Neural progenitor cell (in vitro differentiated cells): ENCODE measurements at regions not wholly inside any gene's neighbourhood (a gene's known extent, or its start where the extent isn't known, plus 50 kb on each side); places are given as distances from the start of the nearest gene placed in this dataset.

Experiments used
- DNase-seq: peaks from one replicate; pipeline ENCODE4 v3.0.0-alpha.2; 2016; ENCODE audit warnings: low spot score
- H2AFZ ChIP-seq: fragments of 200-600 bp; sonication (generic); replicated peaks from 2 replicates; pipeline ENCODE4 v1.6.1; 2016; ENCODE audit warnings: antibody characterized with exemption
- H3F3A ChIP-seq: fragments of 200-600 bp; sonication (generic); 2 replicates; pipeline ENCODE4 v1.6.1; 2016; ENCODE audit warnings: antibody characterized with exemption, low read depth
- H3K27ac ChIP-seq: fragments of 200-600 bp; sonication (generic); 2 replicates; pipeline ENCODE4 v1.5.1; 2016; ENCODE audit warnings: mild to moderate bottlenecking
- H3K27me3 ChIP-seq: fragments of 200-600 bp; sonication (generic); 2 replicates; pipeline ENCODE4 v1.6.1; 2016; ENCODE audit warnings: mild to moderate bottlenecking, moderate library complexity
- H3K36me3 ChIP-seq: fragments of 200-600 bp; sonication (generic); 2 replicates; pipeline ENCODE4 v1.5.1; 2016
- H3K4me1 ChIP-seq: fragments of 200-600 bp; sonication (generic); 2 replicates; pipeline ENCODE4 v1.6.1; 2016; ENCODE audit warnings: mixed run types
- H3K4me2 ChIP-seq: fragments of 200-600 bp; sonication (generic); 2 replicates; pipeline ENCODE4 v1.6.1; 2016
- H3K4me3 ChIP-seq: fragments of 200-600 bp; sonication (generic); 2 replicates; pipeline ENCODE4 v1.5.1; 2016
- H3K79me2 ChIP-seq: fragments of 200-600 bp; sonication (generic); 2 replicates; pipeline ENCODE4 v1.6.1; 2016; ENCODE audit warnings: low read depth
- H3K9ac ChIP-seq: fragments of 200-600 bp; sonication (generic); 2 replicates; pipeline ENCODE4 v1.6.1; 2016
- H3K9me3 ChIP-seq: fragments of 200-600 bp; sonication (generic); 2 replicates; pipeline ENCODE4 v1.5.1; 2016; ENCODE audit warnings: low read depth
- H4K20me1 ChIP-seq: fragments of 200-600 bp; sonication (generic); 2 replicates; pipeline ENCODE4 v1.6.1; 2016; ENCODE audit warnings: low read depth
- H3K27ac Mint-ChIP-seq: 3 replicates; pipeline ENCODE4 v1.8.0; 2021; ENCODE audit warnings: mixed read lengths
- H3K27me3 Mint-ChIP-seq: 2 replicates; pipeline ENCODE4 v1.8.0; 2022; ENCODE audit warnings: low read depth, mild to moderate bottlenecking, inconsistent platforms, moderate library complexity, mixed read lengths; ENCODE audit not compliant: insufficient read depth
- H3K36me3 Mint-ChIP-seq: 3 replicates; pipeline ENCODE4 v1.8.0; 2021; ENCODE audit warnings: mixed read lengths
- H3K4me1 Mint-ChIP-seq: 3 replicates; pipeline ENCODE4 v1.8.0; 2021; ENCODE audit warnings: mixed read lengths
- H3K4me3 Mint-ChIP-seq: 3 replicates; pipeline ENCODE4 v1.8.0; 2021; ENCODE audit warnings: mild to moderate bottlenecking, moderate library complexity, mixed read lengths
- H3K9me3 Mint-ChIP-seq: 3 replicates; pipeline ENCODE4 v1.8.0; 2020; ENCODE audit warnings: mixed read lengths
- CTCF ChIP-seq: fragments of 200-600 bp; sonication (generic); IDR thresholded peaks from 2 replicates; pipeline ENCODE4 v1.5.1; 2017; ENCODE audit warnings: antibody characterized with exemption, mild to moderate bottlenecking
- EZH2 ChIP-seq: fragments of 200-600 bp; sonication (generic); IDR thresholded peaks from 2 replicates; pipeline ENCODE4 v1.6.1; 2017; ENCODE audit warnings: antibody characterized with exemption, mild to moderate bottlenecking, moderate library complexity
- EZH2phosphoT487 ChIP-seq: fragments of 200-600 bp; sonication (generic); IDR thresholded peaks from 2 replicates; pipeline ENCODE4 v1.6.1; 2017; ENCODE audit warnings: antibody characterized with exemption

- Histone ChIP-seq H4K20me1 (no peaks in the 10 kb centered on the region), H3K9ac (no peak overlapping the region), H3K4me2 (no peak overlapping the region), H3K27me3 (no peaks in the 10 kb centered on the region), H3K9me3 (no peaks in the 10 kb centered on the region), H3K36me3 (no peaks in the 10 kb centered on the region), H3K4me1 (peaks cover 4% of the 10 kb centered on the region), H3K79me2 (no peaks in the 10 kb centered on the region), H3K4me3 (no peak overlapping the region), H2AFZ (no peak overlapping the region), H3F3A (no peaks in the 10 kb centered on the region), H3K27ac (no peak overlapping the region)
- Mint-ChIP-seq H3K4me3 (no peak overlapping the region), H3K27ac (no peak overlapping the region), H3K4me1 (no peaks in the 10 kb centered on the region), H3K9me3 (no peaks in the 10 kb centered on the region), H3K27me3 (no peaks in the 10 kb centered on the region), H3K36me3 (no peaks in the 10 kb centered on the region)
- DNase-seq: no peak
- no peak for TF ChIP-seq CTCF
- TF ChIP-seq EZH2: no peak
- TF ChIP-seq EZH2phosphoT487: no peak
Measured at GRCh38 chr10:36351159-36351558, 709.1 kb upstream of the FZD8 start.

GRCh38 chr10:36349445-36350078 lies 707.5 kb upstream of the FZD8 start:
- no peaks in the 10 kb centered on the region for H3F3A ChIP-seq
- no peaks in the 10 kb centered on the region for H3K9me3 ChIP-seq
- H3K27me3 ChIP-seq: no peaks in the 10 kb centered on the region
- peak overlapping the region; percentile 27 for H2AFZ ChIP-seq
- no peaks in the 10 kb centered on the region for H3K9me3 Mint-ChIP-seq
- no peak overlapping the region for H3K9ac ChIP-seq
- H3K4me1 ChIP-seq: no peaks in the 10 kb centered on the region
- H3K4me2 ChIP-seq: no peak overlapping the region
- H4K20me1 ChIP-seq: no peaks in the 10 kb centered on the region
- H3K79me2 ChIP-seq: no peaks in the 10 kb centered on the region
- TF ChIP-seq CTCF: no peak
- no peak for TF ChIP-seq EZH2phosphoT487
- H3K4me3 Mint-ChIP-seq: no peak overlapping the region
- no peaks in the 10 kb centered on the region for H3K27me3 Mint-ChIP-seq
- no peak overlapping the region for H3K27ac ChIP-seq
- H3K36me3 ChIP-seq: no peaks in the 10 kb centered on the region
- H3K4me1 Mint-ChIP-seq: no peaks in the 10 kb centered on the region
- no peak overlapping the region for H3K27ac Mint-ChIP-seq
- no peaks in the 10 kb centered on the region for H3K36me3 Mint-ChIP-seq
- H3K4me3 ChIP-seq: no peak overlapping the region
- DNase-seq: peak; percentile 4

- Histone ChIP-seq H3K4me2 (no peak overlapping the region), H3F3A (no peaks in the 10 kb centered on the region), H3K9ac (no peak overlapping the region), H2AFZ (peak overlapping the region; percentile 29), H3K79me2 (no peaks in the 10 kb centered on the region), H3K36me3 (no peaks in the 10 kb centered on the region), H3K4me3 (no peak overlapping the region), H3K27me3 (no peaks in the 10 kb centered on the region), H3K9me3 (no peaks in the 10 kb centered on the region), H4K20me1 (no peaks in the 10 kb centered on the region), H3K4me1 (no peaks in the 10 kb centered on the region), H3K27ac (no peak overlapping the region)
- H3K27me3 Mint-ChIP-seq: no peaks in the 10 kb centered on the region
- peaks cover 8% of the 10 kb centered on the region for H3K9me3 Mint-ChIP-seq
- no peaks in the 10 kb centered on the region for H3K36me3 Mint-ChIP-seq
- H3K4me3 Mint-ChIP-seq: no peak overlapping the region
- no peak for DNase-seq
- H3K4me1 Mint-ChIP-seq: no peaks in the 10 kb centered on the region
- no peak overlapping the region for H3K27ac Mint-ChIP-seq
- no peak for TF ChIP-seq EZH2
- TF ChIP-seq CTCF: no peak
- TF ChIP-seq EZH2phosphoT487: no peak
Measured at GRCh38 chr10:36345807-36346206, 703.7 kb upstream of the FZD8 start.
